ENCODE measurements at regions not wholly inside any gene's neighbourhood (a gene's known extent, or its start where the extent isn't known, plus 50 kb on each side); places are given as distances from the start of the nearest gene placed in this dataset.

GRCh38 chr12:67460388-67460787, 188.2 kb upstream of the DYRK2 start:
- H3K9me3 ChIP-seq (ENCODE audit: severe bottlenecking) = no peaks in the 10 kb centered on the region
- H3K27me3 ChIP-seq (ENCODE audit: insufficient read depth, low read depth, severe bottlenecking) = no peaks in the 10 kb centered on the region
- no peaks in the 10 kb centered on the region for H3K36me3 ChIP-seq
- H3K27ac ChIP-seq = no peak overlapping the region
- no peak overlapping the region for H3K4me3 ChIP-seq (ENCODE audit: low read depth, low read length)
- DNase-seq = no peak
- no peak for TF ChIP-seq CTCF (IDR thresholded peaks at IDR 0.05; ENCODE audit: low read depth, low read length)

- Histone ChIP-seq H3K4me3 (ENCODE audit: low read depth, low read length) (no peak overlapping the region), H3K9me3 (ENCODE audit: severe bottlenecking) (peaks cover 8% of the 10 kb centered on the region), H3K36me3 (no peaks in the 10 kb centered on the region), H3K27me3 (ENCODE audit: insufficient read depth, low read depth, severe bottlenecking) (no peaks in the 10 kb centered on the region), H3K27ac (no peak overlapping the region)
- no peak for TF ChIP-seq CTCF (IDR thresholded peaks at IDR 0.05; ENCODE audit: low read depth, low read length)
- DNase-seq = no peak
Measured at GRCh38 chr12:67468549-67469245, 179.8 kb upstream of the DYRK2 start.

DNA sequence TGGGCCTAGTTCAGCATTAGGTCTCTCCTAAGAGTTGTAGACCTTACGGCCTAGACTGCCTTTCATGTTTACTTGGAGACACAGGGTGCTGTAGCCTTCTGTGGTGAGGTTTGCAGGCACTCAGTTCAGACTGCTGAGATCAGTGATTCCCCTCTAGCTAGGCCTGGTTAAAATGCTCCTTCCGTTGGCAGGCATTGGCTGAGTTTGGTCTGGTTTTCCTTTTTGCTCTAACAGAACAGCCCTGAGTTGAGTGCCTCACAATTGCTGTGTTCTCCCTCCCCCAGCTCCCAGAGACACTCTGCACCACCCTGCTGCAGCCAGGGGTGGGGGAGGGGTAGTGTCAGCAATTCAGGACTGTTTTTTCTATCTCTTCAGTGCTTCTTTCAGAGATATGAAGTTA, 178.9 kb upstream of the DYRK2 start:
- TF ChIP-seq CTCF (IDR thresholded peaks at IDR 0.05; ENCODE audit: low read depth, low read length) = no peak
- DNase-seq = no peak

GRCh38 chr12:67471810-67472209, 176.7 kb upstream of the DYRK2 start:
- no peak for DNase-seq
- H3K4me3 ChIP-seq (ENCODE audit: low read depth, low read length) = no peak overlapping the region
- H3K36me3 ChIP-seq = no peaks in the 10 kb centered on the region
- H3K9me3 ChIP-seq (ENCODE audit: severe bottlenecking) = peaks cover 8% of the 10 kb centered on the region
- H3K27ac ChIP-seq = peak overlapping the region; percentile 48
- H3K27me3 ChIP-seq (ENCODE audit: insufficient read depth, low read depth, severe bottlenecking) = no peaks in the 10 kb centered on the region
- no peak for TF ChIP-seq CTCF (IDR thresholded peaks at IDR 0.05; ENCODE audit: low read depth, low read length)

More for the DNA sequence above, 178.9 kb upstream of the DYRK2 start:
- peaks cover 8% of the 10 kb centered on the region for H3K9me3 ChIP-seq (ENCODE audit: severe bottlenecking)
- H3K36me3 ChIP-seq = no peaks in the 10 kb centered on the region
- no peaks in the 10 kb centered on the region for H3K27me3 ChIP-seq (ENCODE audit: insufficient read depth, low read depth, severe bottlenecking)
- no peak overlapping the region for H3K27ac ChIP-seq
- H3K4me3 ChIP-seq (ENCODE audit: low read depth, low read length) = no peak overlapping the region

DNA sequence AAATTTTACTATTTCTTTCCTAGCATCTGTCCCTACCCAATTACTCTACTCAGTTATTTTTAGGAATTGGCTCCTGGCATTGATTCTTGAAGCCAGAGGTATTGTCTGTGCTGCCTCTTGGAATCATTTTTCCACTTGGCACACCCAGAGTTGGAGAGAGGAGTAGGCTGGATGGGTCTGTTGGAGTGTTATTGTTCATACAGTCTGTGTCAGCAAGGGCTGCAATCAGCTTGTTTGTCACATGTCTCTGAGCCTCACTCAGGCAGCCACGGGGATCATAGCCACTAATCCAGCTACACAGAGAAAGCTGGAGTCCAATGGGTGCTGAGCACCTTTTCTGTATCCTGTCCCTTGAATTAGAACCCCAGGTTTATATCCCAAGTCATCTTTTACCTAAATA, 176.0 kb upstream of the DYRK2 start:
- no peak for TF ChIP-seq CTCF (IDR thresholded peaks at IDR 0.05; ENCODE audit: low read depth, low read length)
- Histone ChIP-seq H3K27me3 (ENCODE audit: insufficient read depth, low read depth, severe bottlenecking) (no peaks in the 10 kb centered on the region), H3K9me3 (ENCODE audit: severe bottlenecking) (peaks cover 7% of the 10 kb centered on the region), H3K27ac (peak overlapping the region; percentile 48), H3K4me3 (ENCODE audit: low read depth, low read length) (no peak overlapping the region), H3K36me3 (no peaks in the 10 kb centered on the region)
- DNase-seq = peak; percentile 82
